OCI-M2 (cell line): ENCODE measurements at regions not wholly inside any gene's neighbourhood (a gene's known extent, or its start where the extent isn't known, plus 50 kb on each side); places are given as distances from the start of the nearest gene placed in this dataset.
"Not testable (repeated sequence)": the region's sequence is repeated elsewhere in the genome, so short reads cannot be mapped to it uniquely, and the experiment has no call there.

Experiments used
- DNase-seq: peaks from one replicate; lab custom pipeline; 2025; ENCODE audit not compliant: unreplicated experiment; lab: John Stamatoyannopoulos, UW

GRCh38 chr14:105924951-105925591 is 398.7 kb downstream of the TMEM121 start:
- no peak for DNase-seq

- no peak for DNase-seq
Observed at GRCh38 chr14:105925615-105926372, 399.4 kb downstream of the TMEM121 start.

- DNase-seq: no peak
Observed at GRCh38 chr14:105926373-105927095, 400.2 kb downstream of the TMEM121 start.

DNA sequence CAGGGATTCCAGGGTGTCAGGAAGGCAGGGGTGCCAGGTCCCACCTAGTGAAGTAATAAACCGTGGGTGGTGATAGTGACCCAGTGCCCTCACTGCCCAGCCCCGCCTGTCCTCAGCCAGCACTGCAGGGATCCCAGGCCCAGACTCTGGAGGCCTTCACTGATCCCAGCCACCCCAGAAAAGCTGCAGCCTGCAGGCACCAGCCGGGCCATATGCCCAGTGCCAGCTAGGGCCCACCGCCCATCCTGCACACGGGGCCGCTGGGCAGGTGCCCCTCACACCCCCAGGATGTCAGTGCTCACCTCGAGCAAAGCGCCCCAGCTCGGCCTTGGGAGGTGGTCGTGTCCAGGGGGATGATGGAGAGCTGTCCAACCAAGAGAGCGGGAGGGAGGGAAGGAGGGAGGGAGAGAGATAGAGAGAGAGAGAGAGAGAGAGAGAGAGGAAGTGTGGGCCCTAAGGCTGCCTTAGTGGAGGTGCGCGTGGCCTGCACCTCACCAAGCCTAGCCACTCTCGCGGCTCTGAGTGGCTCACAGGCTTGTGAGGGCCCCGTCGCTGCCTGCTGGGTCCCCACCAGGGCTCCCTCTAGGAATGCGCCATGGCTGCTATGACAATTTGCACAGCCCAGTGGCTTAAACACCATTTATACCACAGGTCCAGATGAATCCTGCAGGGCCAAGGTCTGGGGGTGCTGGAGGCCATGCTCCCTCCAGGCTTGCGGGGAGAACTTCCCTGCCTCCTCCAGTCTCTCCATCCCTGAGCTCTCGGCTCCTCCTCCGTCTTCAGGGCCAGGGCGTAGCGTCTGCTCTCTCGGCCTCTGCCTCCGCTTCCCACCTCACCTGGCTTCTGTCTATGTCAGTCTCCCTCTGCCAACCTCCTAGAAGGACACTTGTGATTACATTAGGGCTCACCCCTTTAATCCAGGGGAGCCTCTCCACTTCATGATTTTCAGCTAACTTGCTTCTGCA is 401.0 kb downstream of the TMEM121 start:
- DNase-seq: no peak

DNA sequence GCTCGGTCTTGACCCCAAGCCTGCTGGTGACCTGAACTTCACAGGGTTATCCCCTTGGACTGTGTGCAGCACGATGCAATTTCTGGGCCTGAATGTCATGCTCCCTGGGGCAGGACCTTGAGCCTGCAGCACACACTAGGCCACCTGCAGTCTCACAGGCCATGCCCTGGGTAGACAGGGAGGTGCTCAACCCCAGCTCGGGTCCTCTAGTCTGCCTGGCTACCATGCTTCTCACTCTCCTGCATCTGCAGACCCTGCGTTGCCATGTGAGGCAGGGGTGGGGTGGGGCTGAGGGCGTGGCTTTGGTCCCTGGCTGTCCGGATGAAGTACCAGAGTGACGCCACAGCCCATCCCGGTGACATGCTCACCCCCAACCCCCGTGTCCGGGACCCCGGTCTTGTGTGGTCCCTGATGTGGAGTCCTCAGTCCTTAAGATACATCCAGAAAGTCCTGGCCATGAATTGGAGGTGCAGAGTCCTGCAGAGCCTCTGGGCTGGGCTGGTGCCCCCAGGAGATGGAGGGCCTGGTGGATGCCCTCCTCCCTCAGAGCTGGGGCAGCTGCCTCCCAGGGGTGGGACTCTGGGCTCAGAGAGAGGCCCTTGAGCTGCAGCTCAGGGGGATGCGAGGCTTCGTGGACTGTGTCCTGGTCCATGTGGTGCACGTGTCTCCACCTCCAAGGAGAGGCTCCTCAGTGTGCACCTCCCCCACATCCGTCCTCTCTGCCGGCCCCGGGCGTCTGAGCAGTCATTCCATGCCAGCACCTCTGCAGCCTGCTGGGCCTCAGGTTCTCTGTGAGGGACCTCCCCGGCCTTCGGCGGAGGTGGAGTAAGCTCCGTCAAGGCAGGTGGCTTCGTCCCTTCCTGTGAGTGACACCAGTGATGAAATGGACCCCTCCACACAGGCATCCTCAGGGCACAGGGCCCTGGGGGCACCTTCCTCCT is 402.1 kb downstream of the TMEM121 start:
- not testable (repeated sequence) for DNase-seq

DNA sequence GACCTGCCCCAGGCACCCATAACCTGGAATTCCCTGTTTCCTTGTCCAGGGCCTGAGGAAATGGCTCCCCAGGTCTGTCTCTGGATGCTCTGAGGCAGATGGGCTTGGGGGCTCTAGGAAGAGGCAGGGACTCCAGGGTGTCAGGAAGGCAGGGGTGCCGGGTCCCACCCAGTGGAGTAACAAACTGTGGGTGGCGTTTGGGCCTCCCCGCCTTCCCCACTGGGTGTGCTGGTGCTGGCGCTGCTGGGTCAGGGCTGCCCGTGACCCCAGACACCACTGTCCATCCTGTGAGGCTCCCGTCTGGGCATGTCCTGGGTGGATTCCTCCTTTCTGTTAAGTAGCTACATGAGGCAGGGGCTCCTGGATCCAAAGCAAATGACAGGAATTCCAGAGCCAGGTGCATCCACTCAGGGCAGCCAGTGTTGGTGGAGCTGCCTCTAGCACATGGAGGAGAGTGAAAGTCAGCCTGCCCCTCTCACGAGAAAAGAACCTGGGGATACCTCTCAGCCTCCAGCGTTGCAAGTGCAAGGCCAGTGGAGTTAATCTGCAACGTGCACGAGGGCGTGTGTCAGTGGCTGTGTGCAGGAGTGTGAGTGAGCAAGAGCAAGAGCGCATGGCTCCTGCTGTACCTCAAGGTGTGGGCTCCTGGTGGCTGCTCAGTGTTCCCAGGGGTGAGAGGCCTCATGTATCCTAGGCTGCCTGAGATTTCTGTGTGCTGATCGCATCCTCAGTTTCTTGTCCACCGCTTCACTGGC is 403.1 kb downstream of the TMEM121 start:
- no peak for DNase-seq

DNA sequence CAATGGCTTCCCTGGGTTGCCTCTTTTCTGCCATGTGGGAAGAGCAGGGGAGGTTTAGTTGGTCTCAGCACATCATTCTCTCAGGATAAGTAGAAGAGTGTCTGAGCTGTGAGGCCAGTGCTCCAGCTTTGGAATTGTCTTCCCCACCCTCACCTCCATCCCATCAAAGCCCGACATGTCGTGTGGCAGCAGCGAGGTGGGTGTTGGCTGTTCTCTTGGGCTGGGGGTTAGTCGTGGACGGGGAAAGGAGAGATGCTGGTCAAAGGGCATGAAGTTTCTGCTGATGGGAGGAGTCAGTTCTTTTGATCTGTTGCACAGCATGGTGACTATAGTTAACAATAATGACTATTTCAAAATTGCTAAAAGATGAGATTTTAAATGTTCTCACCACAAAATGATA is 404.2 kb downstream of the TMEM121 start:
- no peak for DNase-seq

GRCh38 chr14:105931808-105932483 is 405.6 kb downstream of the TMEM121 start:
- DNase-seq: no peak

GRCh38 chr14:105933238-105933637 is 406.9 kb downstream of the TMEM121 start:
- no peak for DNase-seq

DNA sequence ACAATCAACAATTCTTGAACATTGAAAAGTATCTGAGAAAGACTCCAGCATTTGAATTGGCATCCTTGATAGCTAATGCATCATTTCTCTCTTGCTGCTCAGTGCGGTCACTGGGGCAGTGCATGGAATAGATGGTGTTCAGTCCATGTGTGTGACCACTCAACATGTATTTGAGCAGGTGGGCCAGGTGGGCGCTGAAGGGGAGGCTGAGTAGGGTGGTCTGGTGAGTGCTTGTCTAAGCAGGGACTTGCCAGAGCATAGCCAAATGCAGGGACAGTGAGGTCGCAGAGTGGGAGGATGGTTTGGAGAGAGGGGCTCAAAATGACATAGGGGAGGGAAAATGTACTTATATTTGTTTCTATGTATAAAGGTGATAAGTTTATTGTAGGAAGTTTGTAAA is 409.0 kb downstream of the TMEM121 start:
- no peak for DNase-seq

- DNase-seq: no peak
Observed at GRCh38 chr14:105937253-105938054, 411.1 kb downstream of the TMEM121 start.

DNA sequence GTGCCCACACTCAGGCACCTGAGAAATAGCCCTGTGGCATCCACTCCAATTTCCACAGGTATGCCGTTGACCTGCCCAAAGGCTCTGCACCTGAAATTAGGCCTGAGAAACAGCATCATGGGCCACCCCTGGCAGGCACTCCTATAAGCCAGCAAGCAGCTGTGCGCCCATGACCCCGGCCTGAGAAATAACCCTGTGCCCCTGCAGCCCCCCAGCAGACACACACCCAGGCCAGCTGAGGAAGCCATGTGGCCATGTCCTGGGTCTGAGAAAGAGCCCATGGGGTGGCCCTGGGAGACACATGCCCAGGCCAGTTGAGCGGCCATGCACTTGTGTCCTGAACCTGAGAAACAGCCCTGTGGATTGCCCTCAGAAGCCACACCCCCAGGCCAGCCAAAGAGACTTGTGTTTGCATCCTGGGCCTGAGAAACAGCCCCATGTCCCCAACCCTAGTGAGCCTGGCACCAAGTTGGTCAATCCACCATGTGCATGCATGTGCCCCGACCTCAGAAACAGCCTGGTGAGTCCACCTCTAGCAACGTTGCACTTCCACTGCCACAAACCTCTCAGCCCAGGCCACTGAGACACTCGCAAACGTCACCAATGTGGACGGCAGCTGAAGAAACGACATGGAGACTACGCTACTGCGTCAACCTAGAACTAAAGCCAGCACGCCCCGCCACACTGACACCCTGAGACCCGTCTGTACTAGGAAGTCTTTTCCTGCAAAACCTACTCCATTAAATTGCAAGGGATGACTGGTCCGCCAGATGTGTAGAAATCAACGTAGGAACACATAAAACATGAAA is 411.9 kb downstream of the TMEM121 start:
- DNase-seq: no peak

DNA sequence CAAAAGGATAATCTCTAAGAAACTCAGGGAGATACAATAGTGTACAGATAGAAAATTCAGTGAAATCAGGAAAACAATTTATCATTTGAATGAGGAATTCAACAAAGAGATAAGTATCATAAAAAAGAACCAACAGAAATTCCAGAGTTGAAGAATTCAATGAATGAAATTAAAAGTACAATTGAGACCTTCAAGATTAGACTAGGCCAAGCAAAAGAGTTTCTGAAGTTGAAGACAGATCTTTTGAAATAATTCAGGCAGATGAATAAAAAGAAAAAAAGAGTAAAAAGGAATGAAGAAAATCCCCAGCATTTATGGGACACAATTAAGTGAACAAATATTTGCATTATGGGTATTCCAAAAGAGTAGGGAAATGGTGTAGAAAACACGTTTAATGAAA is 412.6 kb downstream of the TMEM121 start:
- no peak for DNase-seq

DNA sequence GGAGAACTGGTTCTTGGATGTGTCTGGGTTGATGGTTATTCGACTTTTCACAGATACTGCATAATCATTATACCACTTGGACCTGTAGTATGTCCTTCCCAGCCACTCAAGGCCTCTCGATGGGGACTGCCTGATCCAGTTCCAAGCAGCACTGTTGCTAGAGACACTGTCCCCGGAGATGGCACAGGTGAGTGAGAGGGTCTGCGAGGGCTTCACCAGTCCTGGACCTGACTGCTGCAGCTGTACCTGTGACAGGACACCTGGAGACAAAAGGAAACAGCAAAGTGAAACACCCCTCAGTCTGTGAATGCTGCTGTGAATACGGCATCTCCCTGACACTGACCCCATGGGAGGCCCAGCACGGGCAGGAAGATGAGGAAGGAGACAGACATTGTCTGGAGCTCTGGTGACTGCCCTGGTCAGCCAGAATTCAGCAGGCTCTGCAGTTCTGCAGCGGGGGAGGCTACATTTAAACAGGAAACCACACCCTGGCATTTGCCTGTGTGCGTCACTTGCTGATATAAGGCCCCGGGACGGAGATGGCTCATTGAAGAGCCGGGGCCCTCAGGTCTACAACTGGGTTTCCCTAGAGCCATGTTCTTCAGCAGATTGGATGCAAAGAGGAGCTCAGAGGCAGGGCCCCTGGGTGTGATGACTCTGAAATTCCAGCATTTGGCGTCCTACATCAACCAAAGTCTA is 413.6 kb downstream of the TMEM121 start:
- no peak for DNase-seq

- DNase-seq: no peak
Observed at GRCh38 chr14:105940534-105941225, 414.3 kb downstream of the TMEM121 start.
